ENCODE measurements at regions not wholly inside any gene's neighbourhood (a gene's known extent, or its start where the extent isn't known, plus 50 kb on each side); places are given as distances from the start of the nearest gene placed in this dataset.

- TF ChIP-seq, protein P1, sequence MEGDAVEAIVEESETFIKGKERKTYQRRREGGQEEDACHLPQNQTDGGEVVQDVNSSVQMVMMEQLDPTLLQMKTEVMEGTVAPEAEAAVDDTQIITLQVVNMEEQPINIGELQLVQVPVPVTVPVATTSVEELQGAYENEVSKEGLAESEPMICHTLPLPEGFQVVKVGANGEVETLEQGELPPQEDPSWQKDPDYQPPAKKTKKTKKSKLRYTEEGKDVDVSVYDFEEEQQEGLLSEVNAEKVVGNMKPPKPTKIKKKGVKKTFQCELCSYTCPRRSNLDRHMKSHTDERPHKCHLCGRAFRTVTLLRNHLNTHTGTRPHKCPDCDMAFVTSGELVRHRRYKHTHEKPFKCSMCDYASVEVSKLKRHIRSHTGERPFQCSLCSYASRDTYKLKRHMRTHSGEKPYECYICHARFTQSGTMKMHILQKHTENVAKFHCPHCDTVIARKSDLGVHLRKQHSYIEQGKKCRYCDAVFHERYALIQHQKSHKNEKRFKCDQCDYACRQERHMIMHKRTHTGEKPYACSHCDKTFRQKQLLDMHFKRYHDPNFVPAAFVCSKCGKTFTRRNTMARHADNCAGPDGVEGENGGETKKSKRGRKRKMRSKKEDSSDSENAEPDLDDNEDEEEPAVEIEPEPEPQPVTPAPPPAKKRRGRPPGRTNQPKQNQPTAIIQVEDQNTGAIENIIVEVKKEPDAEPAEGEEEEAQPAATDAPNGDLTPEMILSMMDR (conservative IDR thresholded peaks at IDR 0.05): no peak
- Mint-ChIP-seq H3K36me3 (no peaks in the 10 kb centered on the region), H3K4me3 (no peak overlapping the region), H3K9me3 (no peaks in the 10 kb centered on the region), H3K27me3 (peaks cover 27% of the 10 kb centered on the region), H3K27ac (no peak overlapping the region), H3K4me1 (ENCODE audit: unreplicated experiment) (no peaks in the 10 kb centered on the region)
- no peak for DNase-seq (ENCODE audit: extremely low spot score, unreplicated experiment)
Observed at GRCh38 chr1:184225283-184226099, 161.3 kb upstream of the C1orf21 start.

GRCh38 chr1:184226100-184226487 lies 160.7 kb upstream of the C1orf21 start:
- no peak overlapping the region for H3K4me3 Mint-ChIP-seq
- H3K27ac Mint-ChIP-seq: no peak overlapping the region
- no peaks in the 10 kb centered on the region for H3K4me1 Mint-ChIP-seq (ENCODE audit: unreplicated experiment)
- no peaks in the 10 kb centered on the region for H3K36me3 Mint-ChIP-seq
- H3K9me3 Mint-ChIP-seq: no peaks in the 10 kb centered on the region
- TF ChIP-seq, protein P1 (conservative IDR thresholded peaks at IDR 0.05): no peak
- H3K27me3 Mint-ChIP-seq: peaks cover 27% of the 10 kb centered on the region
- DNase-seq (ENCODE audit: extremely low spot score, unreplicated experiment): no peak

DNA sequence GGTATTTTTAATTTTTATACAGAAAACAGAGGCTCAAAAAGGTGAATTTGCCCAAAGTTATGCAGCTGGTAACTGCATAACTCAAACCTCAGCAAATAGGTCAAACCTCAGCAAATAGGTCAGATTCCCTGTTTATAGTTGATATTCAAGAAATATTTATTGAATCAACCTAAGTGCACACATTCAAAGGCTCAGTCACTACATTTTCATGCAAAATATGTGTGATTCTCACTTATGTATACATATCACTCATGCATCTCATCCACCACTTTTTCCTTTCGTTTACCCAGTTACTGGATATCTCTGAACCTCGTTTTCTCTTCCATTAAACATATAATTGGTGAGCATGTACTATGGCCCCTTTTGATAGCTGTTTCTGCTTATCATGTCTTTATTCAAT lies 158.3 kb upstream of the C1orf21 start:
- H3K4me3 Mint-ChIP-seq: no peak overlapping the region
- H3K27me3 Mint-ChIP-seq: peaks cover 19% of the 10 kb centered on the region
- TF ChIP-seq, protein P1 (conservative IDR thresholded peaks at IDR 0.05): no peak
- H3K27ac Mint-ChIP-seq: no peak overlapping the region
- H3K4me1 Mint-ChIP-seq (ENCODE audit: unreplicated experiment): no peaks in the 10 kb centered on the region
- no peaks in the 10 kb centered on the region for H3K36me3 Mint-ChIP-seq
- H3K9me3 Mint-ChIP-seq: no peaks in the 10 kb centered on the region
- DNase-seq (ENCODE audit: extremely low spot score, unreplicated experiment): no peak

DNA sequence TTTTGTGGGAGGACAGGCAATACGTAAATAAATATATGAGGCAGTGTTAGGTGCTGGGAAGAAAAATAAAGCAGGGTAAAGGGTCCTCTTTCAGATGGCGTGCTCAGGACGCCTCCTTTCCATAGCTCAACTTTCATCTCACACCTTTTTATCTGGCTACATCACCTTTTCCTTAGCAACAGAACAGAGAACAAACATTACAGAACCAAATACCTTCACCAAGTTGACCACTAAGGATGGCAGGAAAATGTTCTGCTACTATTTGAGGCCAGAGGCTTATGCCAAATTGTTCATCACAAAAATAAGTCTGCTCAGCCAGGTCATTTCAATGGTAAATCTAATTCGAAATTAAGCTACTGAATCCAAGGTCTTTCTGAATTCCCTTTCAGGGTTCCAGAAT lies 149.2 kb upstream of the C1orf21 start:
- no peaks in the 10 kb centered on the region for H3K36me3 Mint-ChIP-seq
- TF ChIP-seq, protein P1 (conservative IDR thresholded peaks at IDR 0.05): no peak
- H3K27me3 Mint-ChIP-seq: no peaks in the 10 kb centered on the region
- no peak overlapping the region for H3K27ac Mint-ChIP-seq
- H3K4me3 Mint-ChIP-seq: no peak overlapping the region
- peaks cover 7% of the 10 kb centered on the region for H3K9me3 Mint-ChIP-seq
- peaks cover 7% of the 10 kb centered on the region for H3K4me1 Mint-ChIP-seq (ENCODE audit: unreplicated experiment)
- no peak for DNase-seq (ENCODE audit: extremely low spot score, unreplicated experiment)

DNA sequence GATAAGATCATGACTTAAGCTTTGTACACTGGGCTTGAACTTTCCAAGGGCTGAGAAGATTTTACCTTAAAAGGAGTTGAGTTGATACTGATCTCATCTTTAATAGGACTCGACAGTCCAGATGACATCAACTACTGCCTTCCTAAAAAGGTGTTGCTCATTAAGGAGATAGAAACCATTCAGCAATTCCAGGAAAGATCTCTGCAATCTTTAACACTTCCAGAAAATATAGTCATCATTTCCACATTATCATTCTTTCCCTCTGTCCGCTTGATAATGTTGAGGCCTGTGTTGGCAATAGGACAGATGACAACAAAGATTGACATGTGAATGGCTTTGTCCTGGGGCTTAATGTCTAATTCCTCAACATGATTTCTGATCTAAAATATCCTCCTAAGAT lies 145.4 kb upstream of the C1orf21 start:
- Mint-ChIP-seq H3K27ac (no peak overlapping the region), H3K9me3 (no peaks in the 10 kb centered on the region), H3K4me3 (no peak overlapping the region), H3K27me3 (no peaks in the 10 kb centered on the region), H3K36me3 (no peaks in the 10 kb centered on the region), H3K4me1 (ENCODE audit: unreplicated experiment) (peaks cover 11% of the 10 kb centered on the region)
- no peak for DNase-seq (ENCODE audit: extremely low spot score, unreplicated experiment)
- TF ChIP-seq, protein P1 (conservative IDR thresholded peaks at IDR 0.05): no peak
